ENCODE measurements at regions not wholly inside any gene's neighbourhood (a gene's known extent, or its start where the extent isn't known, plus 50 kb on each side); places are given as distances from the start of the nearest gene placed in this dataset.
A peak's percentile ranks its signal among the peaks of the same experiment; 100 is the strongest.

DNA sequence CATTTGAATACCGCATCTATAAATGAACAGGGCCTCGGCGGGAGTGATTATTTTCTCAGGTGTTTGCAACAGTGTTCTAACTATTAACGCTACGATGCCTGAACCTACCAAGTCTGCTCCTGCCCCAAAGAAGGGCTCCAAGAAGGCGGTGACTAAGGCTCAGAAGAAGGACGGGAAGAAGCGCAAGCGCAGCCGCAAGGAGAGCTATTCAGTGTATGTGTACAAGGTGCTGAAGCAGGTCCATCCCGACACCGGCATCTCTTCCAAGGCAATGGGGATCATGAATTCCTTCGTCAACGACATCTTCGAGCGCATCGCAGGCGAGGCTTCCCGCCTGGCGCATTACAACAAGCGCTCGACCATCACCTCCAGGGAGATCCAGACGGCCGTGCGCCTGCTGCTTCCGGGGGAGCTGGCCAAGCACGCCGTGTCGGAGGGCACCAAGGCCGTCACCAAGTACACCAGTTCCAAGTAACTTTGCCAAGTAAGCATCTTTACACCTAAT, 70.9 kb downstream of the HFE start:
- DNase-seq (ENCODE audit: low read depth): no peak
- H3K4me3 ChIP-seq (ENCODE audit: low read depth, low read length): peak overlapping the region; percentile 62
- TF ChIP-seq, protein P1, sequence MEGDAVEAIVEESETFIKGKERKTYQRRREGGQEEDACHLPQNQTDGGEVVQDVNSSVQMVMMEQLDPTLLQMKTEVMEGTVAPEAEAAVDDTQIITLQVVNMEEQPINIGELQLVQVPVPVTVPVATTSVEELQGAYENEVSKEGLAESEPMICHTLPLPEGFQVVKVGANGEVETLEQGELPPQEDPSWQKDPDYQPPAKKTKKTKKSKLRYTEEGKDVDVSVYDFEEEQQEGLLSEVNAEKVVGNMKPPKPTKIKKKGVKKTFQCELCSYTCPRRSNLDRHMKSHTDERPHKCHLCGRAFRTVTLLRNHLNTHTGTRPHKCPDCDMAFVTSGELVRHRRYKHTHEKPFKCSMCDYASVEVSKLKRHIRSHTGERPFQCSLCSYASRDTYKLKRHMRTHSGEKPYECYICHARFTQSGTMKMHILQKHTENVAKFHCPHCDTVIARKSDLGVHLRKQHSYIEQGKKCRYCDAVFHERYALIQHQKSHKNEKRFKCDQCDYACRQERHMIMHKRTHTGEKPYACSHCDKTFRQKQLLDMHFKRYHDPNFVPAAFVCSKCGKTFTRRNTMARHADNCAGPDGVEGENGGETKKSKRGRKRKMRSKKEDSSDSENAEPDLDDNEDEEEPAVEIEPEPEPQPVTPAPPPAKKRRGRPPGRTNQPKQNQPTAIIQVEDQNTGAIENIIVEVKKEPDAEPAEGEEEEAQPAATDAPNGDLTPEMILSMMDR (conservative IDR thresholded peaks at IDR 0.05; ENCODE audit: low read depth, low read length): no peak

DNA sequence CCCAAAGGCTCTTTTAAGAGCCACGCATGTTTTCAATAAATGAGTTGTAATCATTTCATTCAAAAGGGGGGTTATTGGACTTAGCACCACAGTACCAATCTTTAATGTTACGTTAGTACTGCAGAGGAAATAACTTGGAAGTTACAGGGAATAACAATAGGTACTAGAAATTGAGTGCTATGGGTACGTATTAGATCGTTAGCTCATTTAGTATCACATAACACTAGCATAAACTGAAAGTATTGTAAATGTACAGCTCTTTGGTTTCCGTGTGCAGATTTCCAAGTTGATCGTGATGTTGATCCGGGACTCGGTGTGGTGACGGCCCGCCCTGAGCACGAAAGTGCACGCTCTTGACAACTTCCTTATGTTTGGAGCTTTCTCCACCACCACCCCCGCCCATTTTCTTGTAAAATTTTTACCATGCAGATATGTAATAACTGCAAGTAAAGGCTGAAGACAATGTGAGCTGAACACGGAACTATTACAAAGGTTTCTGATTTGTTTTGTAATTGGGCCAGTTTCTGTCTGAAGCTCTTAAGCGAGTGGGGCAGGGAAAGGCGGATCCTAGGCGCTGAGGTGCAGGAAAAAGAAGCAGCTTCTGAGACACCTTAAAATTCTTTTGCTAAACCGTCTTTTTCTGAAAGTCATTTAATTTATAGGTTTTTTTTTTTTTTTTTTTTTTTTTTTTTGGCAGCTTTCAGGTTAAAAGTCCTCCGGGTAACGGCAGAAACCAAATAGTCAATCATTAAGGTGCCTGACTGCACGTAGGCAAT, 71.5 kb downstream of the HFE start:
- peak overlapping the region; percentile 62 for H3K4me3 ChIP-seq (ENCODE audit: low read depth, low read length)
- DNase-seq (ENCODE audit: low read depth): no peak
- TF ChIP-seq, protein P1 (conservative IDR thresholded peaks at IDR 0.05; ENCODE audit: low read depth, low read length): no peak

DNA sequence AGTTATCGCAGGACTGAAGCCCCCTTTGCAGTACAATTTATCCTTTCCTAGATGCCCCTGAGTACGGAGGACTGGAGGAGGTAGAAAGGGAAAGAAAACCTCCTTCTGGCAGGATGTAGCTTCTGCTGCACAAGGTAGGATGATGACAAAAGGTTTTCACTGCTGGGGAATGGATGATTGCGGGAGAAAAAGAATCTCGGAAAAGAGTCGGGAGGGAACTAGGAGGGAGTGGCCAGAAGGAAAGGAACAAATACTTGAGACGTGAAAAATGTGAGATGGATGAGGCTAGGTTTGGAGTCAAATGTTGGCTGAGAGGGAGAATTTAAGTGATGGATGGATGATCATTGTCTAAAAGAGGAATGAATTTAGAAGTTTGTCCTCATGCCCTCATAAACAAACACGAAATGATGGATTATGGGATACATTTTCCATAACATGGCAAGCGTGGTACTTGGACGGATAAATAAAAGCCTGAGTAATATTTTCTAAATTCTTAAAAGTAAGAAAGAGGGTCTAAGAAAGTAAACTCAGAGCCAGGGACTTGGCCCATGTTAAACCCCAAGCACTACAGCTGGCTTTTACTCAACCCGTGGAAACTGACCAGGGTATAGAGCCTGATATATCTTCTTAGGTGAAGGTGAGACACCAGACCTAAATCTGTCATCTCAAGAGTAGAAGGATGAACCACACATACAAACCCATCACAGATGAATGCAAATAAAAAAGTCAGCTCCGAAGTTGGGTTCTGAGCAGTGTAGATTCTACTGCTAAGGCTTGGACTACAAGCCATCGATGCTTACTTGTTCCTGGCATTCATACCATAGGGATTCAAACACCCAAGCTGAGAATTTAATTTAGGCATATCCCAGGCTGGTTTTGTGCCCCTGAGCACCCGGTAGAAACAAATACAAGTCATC, 72.4 kb downstream of the HFE start:
- peak overlapping the region; percentile 62 for H3K4me3 ChIP-seq (ENCODE audit: low read depth, low read length)
- DNase-seq (ENCODE audit: low read depth): no peak
- TF ChIP-seq, protein P1 (conservative IDR thresholded peaks at IDR 0.05; ENCODE audit: low read depth, low read length): no peak

DNA sequence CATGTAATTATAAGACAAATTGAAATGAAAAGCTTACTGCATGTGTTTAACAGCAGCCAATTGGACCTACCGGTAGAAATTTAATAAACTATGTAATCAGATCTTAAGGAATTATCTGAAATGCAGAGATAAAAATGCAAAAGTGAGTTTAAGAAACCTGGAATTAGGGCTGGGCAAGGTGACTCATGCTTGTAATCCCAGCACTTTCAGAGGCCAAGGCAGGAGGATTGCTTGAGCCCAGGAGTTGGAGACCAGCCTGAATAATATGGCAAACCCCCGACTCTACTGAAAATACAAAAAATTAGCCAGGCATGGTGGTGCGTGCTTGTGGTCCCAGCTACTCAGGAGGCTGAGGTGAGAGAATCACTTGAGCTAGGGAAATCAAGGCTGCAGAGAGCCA, 74.1 kb downstream of the HFE start:
- TF ChIP-seq, protein P1 (conservative IDR thresholded peaks at IDR 0.05; ENCODE audit: low read depth, low read length): no peak
- H3K4me3 ChIP-seq (ENCODE audit: low read depth, low read length): no peak overlapping the region
- DNase-seq (ENCODE audit: low read depth): no peak

DNA sequence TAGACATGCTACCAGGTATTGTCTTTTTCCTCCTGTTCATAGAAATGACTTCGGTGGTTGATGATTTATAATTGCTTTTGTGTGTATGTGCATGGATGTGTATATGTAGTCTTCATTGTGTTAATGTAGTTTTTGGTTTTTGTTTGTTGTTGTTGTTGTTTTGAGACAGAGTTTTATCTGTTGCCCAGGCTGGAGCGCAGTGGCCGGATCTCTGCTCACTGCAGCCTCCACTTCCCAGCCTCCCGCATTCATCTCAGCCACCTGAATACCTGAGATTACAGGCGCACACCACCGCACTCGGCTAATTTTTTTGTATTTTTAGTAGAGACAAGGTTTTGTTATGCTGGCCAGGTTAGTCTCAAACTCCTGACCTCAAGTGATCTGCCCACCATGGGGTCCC, 75.2 kb downstream of the HFE start:
- no peak for DNase-seq (ENCODE audit: low read depth)
- H3K4me3 ChIP-seq (ENCODE audit: low read depth, low read length): no peak overlapping the region
- TF ChIP-seq, protein P1 (conservative IDR thresholded peaks at IDR 0.05; ENCODE audit: low read depth, low read length): no peak

DNA sequence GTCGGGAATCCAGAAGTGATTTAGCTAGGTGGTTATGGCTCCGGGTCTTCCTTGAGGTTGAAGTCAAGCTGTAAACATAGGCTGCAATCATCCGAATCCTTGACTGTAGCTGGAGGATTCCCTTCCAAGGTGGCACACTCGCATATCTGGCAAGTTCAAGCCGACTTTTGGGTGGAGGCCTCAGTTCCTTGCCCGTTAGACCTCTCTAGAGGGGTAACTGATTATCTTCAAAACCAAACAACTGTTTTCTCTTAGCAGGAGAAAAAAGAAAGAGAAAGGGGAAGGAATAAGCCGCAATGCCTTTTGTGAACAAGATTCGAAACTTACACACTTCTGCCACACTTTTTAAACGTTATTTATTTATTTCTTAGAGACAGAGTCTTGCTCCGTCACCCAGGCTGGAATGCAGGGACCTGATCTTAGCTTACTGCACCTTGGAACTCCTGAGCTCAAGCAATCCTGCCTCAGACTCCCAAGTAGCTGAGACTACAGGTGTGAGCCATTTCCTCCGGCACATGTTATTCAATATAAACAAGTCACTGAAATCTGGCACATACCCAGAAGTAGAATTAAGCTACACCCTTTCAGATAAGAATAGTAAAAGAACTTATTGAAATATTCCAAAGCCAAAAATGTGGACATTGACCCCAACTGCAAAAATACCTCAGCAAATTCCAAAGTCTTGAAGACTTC, 76.3 kb downstream of the HFE start:
- no peak overlapping the region for H3K4me3 ChIP-seq (ENCODE audit: low read depth, low read length)
- TF ChIP-seq, protein P1 (conservative IDR thresholded peaks at IDR 0.05; ENCODE audit: low read depth, low read length): no peak
- no peak for DNase-seq (ENCODE audit: low read depth)
